Thoracic aorta (tissue), 2 donors: ENCODE measurements at regions not wholly inside any gene's neighbourhood (a gene's known extent, or its start where the extent isn't known, plus 50 kb on each side); places are given as distances from the start of the nearest gene placed in this dataset.

Experiments used
- ATAC-seq: fragments of 150-250 bp; one replicate; pipeline ENCODE4 v1.8.0; 2017; ENCODE audit warnings: low read depth; ENCODE audit not compliant: insufficient number of reproducible peaks, low FRiP score
- DNase-seq: peaks from one replicate; pipeline ENCODE4 v3.0.0-alpha.2; 2020; ENCODE audit warnings: low spot score
- H3K27ac ChIP-seq, 2 donors: fragments of 200-600 bp; sonication (generic); 1 replicate in 1 of 2; 2 replicates in 1 of 2; pipeline ENCODE4 v1.5.1; 2016; ENCODE audit warnings: mild to moderate bottlenecking in 2 of 2, moderate library complexity in 2 of 2
- H3K27me3 ChIP-seq: fragments of 200-600 bp; sonication (generic); replicated peaks from 2 replicates; pipeline ENCODE4 v1.6.0; 2016; ENCODE audit warnings: mild to moderate bottlenecking; ENCODE audit not compliant: insufficient read depth
- H3K36me3 ChIP-seq: fragments of 200-600 bp; sonication (generic); one replicate; pipeline ENCODE4 v1.5.1; 2016
- H3K4me1 ChIP-seq, 2 donors: fragments of 200-600 bp; sonication (generic); 1 replicate in 1 of 2; 2 replicates in 1 of 2; pipeline versions ENCODE4 v1.5.1 to v1.6.0; 2016; ENCODE audit warnings: low read depth in 2 of 2, mild to moderate bottlenecking in 1 of 2; ENCODE audit not compliant: control insufficient read depth in 1 of 2
- H3K4me3 ChIP-seq: fragments of 200-600 bp; sonication (generic); 2 replicates; pipeline ENCODE4 v1.5.1; 2016; ENCODE audit warnings: mild to moderate bottlenecking
- H3K9me3 ChIP-seq: fragments of 200-600 bp; sonication (generic); 2 replicates; pipeline ENCODE4 v1.5.1; 2016
- TF ChIP-seq, protein P1 (sequence below): fragments of 200-600 bp; sonication (generic); IDR thresholded peaks from one replicate; pipeline ENCODE4 v1.5.1; 2019; ENCODE audit warnings: antibody characterized with exemption

- Histone ChIP-seq H3K27me3 (no peaks in the 10 kb centered on the region), H3K4me1 (peaks cover 0 to 19% of the 10 kb centered on the region in 2 donors), H3K27ac (no peak overlapping the region), H3K36me3 (no peaks in the 10 kb centered on the region), H3K9me3 (no peaks in the 10 kb centered on the region), H3K4me3 (no peak overlapping the region)
- ATAC-seq (no peak), DNase-seq (no peak)
- TF ChIP-seq, protein P1, sequence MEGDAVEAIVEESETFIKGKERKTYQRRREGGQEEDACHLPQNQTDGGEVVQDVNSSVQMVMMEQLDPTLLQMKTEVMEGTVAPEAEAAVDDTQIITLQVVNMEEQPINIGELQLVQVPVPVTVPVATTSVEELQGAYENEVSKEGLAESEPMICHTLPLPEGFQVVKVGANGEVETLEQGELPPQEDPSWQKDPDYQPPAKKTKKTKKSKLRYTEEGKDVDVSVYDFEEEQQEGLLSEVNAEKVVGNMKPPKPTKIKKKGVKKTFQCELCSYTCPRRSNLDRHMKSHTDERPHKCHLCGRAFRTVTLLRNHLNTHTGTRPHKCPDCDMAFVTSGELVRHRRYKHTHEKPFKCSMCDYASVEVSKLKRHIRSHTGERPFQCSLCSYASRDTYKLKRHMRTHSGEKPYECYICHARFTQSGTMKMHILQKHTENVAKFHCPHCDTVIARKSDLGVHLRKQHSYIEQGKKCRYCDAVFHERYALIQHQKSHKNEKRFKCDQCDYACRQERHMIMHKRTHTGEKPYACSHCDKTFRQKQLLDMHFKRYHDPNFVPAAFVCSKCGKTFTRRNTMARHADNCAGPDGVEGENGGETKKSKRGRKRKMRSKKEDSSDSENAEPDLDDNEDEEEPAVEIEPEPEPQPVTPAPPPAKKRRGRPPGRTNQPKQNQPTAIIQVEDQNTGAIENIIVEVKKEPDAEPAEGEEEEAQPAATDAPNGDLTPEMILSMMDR, result no peak
These were observed 379.3 kb upstream of the PKDCC start for GRCh38 chr2:41668529-41668928.

GRCh38 chr2:41678639-41679038 lies 369.2 kb upstream of the PKDCC start:
- ATAC-seq (no peak), DNase-seq (no peak)
- no peaks in the 10 kb centered on the region for H3K27me3 ChIP-seq
- H3K36me3 ChIP-seq, result no peaks in the 10 kb centered on the region
- H3K9me3 ChIP-seq, result no peaks in the 10 kb centered on the region
- no peak overlapping the region for H3K27ac ChIP-seq
- H3K4me3 ChIP-seq, result no peak overlapping the region
- H3K4me1 ChIP-seq, result no peaks in the 10 kb centered on the region
- TF ChIP-seq, protein P1, result no peak

DNA sequence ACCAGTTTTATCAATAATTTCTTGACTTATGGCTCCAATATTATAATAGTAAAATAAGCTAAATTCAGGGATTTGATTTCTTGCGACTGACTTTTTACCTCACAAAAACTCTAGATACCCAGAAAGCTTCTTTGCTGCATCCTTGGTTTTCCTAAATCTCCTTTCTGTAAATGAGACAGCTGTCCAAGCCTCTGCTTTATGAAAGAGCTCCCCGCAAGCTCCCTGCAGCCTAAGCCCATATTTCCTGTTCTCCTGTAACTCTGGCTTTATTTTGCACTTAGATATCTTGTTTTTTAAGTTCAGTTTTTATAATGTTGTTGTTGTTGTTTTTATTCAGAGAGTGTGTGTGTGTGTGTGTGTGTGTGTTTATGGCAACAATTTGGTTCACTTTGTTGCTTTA lies 361.7 kb upstream of the PKDCC start:
- Histone ChIP-seq H3K36me3 (no peaks in the 10 kb centered on the region), H3K27me3 (no peaks in the 10 kb centered on the region), H3K27ac (no peak overlapping the region), H3K4me3 (no peak overlapping the region), H3K4me1 (no peaks in the 10 kb centered on the region), H3K9me3 (no peaks in the 10 kb centered on the region)
- DNase-seq, result no peak
- TF ChIP-seq, protein P1, result no peak
- ATAC-seq, result no peak

- TF ChIP-seq, protein P1, result no peak
- ATAC-seq (no peak), DNase-seq (no peak)
- no peak overlapping the region for H3K27ac ChIP-seq
- H3K36me3 ChIP-seq, result no peaks in the 10 kb centered on the region
- peaks cover 0 to 8% of the 10 kb centered on the region in 2 donors for H3K4me1 ChIP-seq
- H3K27me3 ChIP-seq, result no peaks in the 10 kb centered on the region
- no peaks in the 10 kb centered on the region for H3K9me3 ChIP-seq
- H3K4me3 ChIP-seq, result no peak overlapping the region
These were observed 356.3 kb upstream of the PKDCC start for GRCh38 chr2:41691561-41691960.

DNA sequence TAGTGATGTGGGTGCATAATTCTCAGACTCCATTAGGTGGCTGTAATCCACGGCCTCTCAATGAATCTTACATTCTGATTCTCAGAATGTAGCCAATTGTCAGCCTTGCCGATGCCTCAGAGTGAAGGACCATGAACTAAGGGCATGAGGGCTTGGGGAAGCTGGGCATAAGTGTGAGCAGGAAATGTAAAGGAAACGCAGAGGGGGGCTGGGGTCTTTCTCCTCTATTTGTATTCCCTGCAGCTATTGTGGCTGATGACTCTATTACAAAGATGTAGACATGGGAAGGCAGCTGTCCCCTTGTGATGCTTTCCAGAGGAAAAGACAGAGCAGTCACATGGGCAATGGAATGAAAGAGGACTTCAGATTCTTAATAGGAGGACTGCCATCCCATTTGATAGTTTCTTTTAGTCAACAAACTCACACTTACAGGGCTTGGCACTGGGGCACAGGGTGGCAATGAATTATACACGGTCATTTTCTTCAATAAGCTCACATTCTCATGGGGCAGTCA lies 353.2 kb upstream of the PKDCC start:
- TF ChIP-seq, protein P1, result no peak
- DNase-seq (no peak), ATAC-seq (no peak)
- peaks cover 3 to 12% of the 10 kb centered on the region in 2 donors for H3K4me1 ChIP-seq
- no peak overlapping the region for H3K27ac ChIP-seq
- H3K9me3 ChIP-seq, result no peaks in the 10 kb centered on the region
- H3K36me3 ChIP-seq, result no peaks in the 10 kb centered on the region
- H3K27me3 ChIP-seq, result no peaks in the 10 kb centered on the region
- H3K4me3 ChIP-seq, result no peak overlapping the region
